Osteocyte (in vitro differentiated cells): ENCODE measurements at regions not wholly inside any gene's neighbourhood (a gene's known extent, or its start where the extent isn't known, plus 50 kb on each side); places are given as distances from the start of the nearest gene placed in this dataset.

Experiments used
- DNase-seq: peaks from one replicate; pipeline ENCODE4 v3.0.0; 2021; ENCODE audit warnings: mixed read lengths; ENCODE audit not compliant: unreplicated experiment; ENCODE audit errors: extremely low spot score
- H3K27ac Mint-ChIP-seq: one replicate; pipeline ENCODE4 v1.8.0; 2021; ENCODE audit warnings: mild to moderate bottlenecking, mixed read lengths; ENCODE audit not compliant: unreplicated experiment
- H3K27me3 Mint-ChIP-seq: one replicate; pipeline ENCODE4 v1.8.0; 2021; ENCODE audit warnings: mixed read lengths; ENCODE audit not compliant: unreplicated experiment
- H3K36me3 Mint-ChIP-seq: one replicate; pipeline ENCODE4 v1.8.0; 2021; ENCODE audit warnings: mixed read lengths; ENCODE audit not compliant: unreplicated experiment
- H3K4me1 Mint-ChIP-seq: one replicate; pipeline ENCODE4 v1.8.0; 2021; ENCODE audit warnings: mixed read lengths; ENCODE audit not compliant: unreplicated experiment
- H3K4me3 Mint-ChIP-seq: one replicate; pipeline ENCODE4 v1.8.0; 2021; ENCODE audit warnings: mild to moderate bottlenecking, moderate library complexity, mixed read lengths; ENCODE audit not compliant: unreplicated experiment
- H3K9me3 Mint-ChIP-seq: one replicate; pipeline ENCODE4 v1.8.0; 2021; ENCODE audit warnings: mixed read lengths; ENCODE audit not compliant: unreplicated experiment
- TF ChIP-seq, protein P1 (sequence below): fragments of 200-600 bp; sonication (generic); IDR thresholded peaks from 2 replicates; pipeline ENCODE4 v1.5.0; 2021; ENCODE audit warnings: antibody characterized with exemption, mild to moderate bottlenecking, moderate library complexity

DNA sequence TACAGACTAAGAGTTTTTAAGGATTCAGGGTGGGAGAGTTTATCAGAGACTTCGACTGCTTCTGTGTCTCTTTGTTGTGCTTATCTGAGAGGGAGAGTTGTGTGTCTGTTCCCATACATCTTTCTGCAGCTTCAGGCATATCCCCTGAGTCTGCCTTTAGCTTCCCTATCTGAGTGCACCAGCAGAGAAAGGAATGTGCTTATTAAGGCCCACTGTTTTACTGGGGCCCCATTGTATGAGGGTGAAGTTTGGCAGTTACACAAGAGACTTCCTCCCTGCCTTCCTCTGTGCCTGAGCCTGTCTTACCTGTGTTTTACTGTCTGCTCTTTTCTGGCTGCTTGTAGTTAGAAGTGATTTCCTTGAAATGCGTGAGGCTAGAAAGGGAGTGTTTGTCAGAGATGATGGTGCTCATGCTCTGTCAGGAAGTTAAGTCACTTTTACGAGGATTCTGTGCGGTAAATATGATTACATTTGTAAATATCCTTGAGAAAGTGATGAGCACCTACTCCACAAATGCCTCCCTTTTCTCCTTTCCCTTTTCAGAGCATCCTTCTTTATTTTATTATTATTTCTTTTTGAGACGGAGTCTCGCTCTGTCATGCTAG, 1228.9 kb upstream of the MIR17HG start:
- Mint-ChIP-seq H3K4me3 (no peak overlapping the region), H3K27me3 (no peaks in the 10 kb centered on the region), H3K4me1 (no peaks in the 10 kb centered on the region), H3K9me3 (no peaks in the 10 kb centered on the region), H3K27ac (no peak overlapping the region), H3K36me3 (no peaks in the 10 kb centered on the region)
- DNase-seq: no peak
- TF ChIP-seq, protein P1, sequence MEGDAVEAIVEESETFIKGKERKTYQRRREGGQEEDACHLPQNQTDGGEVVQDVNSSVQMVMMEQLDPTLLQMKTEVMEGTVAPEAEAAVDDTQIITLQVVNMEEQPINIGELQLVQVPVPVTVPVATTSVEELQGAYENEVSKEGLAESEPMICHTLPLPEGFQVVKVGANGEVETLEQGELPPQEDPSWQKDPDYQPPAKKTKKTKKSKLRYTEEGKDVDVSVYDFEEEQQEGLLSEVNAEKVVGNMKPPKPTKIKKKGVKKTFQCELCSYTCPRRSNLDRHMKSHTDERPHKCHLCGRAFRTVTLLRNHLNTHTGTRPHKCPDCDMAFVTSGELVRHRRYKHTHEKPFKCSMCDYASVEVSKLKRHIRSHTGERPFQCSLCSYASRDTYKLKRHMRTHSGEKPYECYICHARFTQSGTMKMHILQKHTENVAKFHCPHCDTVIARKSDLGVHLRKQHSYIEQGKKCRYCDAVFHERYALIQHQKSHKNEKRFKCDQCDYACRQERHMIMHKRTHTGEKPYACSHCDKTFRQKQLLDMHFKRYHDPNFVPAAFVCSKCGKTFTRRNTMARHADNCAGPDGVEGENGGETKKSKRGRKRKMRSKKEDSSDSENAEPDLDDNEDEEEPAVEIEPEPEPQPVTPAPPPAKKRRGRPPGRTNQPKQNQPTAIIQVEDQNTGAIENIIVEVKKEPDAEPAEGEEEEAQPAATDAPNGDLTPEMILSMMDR: no peak

DNA sequence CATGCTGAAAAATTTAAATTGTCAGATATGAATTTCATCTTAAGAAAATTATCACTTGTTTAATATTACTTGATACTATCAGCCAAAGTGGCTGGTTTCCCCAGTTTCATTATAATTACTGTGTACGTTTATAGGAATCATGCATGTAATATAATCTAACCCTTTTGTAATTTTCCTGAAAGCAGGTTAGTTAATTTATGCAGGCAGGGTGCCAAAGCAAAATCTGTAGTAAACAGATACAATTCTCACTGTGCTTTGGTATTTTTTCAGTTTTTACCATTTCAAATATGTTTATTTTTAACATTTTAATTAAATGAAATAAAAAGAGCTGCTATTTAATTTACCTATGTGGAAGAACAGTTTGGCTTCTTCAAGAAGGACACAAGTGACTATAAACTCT, 1227.5 kb upstream of the MIR17HG start:
- H3K27ac Mint-ChIP-seq: no peak overlapping the region
- peaks cover 2% of the 10 kb centered on the region for H3K27me3 Mint-ChIP-seq
- no peaks in the 10 kb centered on the region for H3K4me1 Mint-ChIP-seq
- TF ChIP-seq, protein P1: no peak
- no peak for DNase-seq
- H3K4me3 Mint-ChIP-seq: no peak overlapping the region
- no peaks in the 10 kb centered on the region for H3K9me3 Mint-ChIP-seq
- H3K36me3 Mint-ChIP-seq: no peaks in the 10 kb centered on the region

DNA sequence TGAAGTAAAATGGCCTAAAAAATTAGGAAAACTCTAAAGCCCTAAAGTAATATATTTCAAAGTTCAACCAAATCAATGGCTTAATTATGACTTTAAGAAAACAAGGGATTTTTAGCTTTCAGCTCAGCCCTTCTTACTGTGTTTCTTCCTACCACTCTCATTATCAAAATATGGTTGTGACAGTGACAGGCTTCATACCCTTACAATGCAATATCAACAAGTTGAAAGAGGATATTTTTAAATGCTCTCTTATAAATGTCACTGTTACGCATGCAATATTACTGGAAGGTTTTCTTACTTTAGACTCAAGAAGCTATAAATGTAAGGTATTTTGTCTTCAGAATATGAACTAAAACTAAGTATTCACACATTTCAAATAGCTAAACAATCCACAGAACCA, 1225.7 kb upstream of the MIR17HG start:
- Mint-ChIP-seq H3K36me3 (no peaks in the 10 kb centered on the region), H3K27me3 (peaks cover 2% of the 10 kb centered on the region), H3K4me3 (no peak overlapping the region), H3K4me1 (no peaks in the 10 kb centered on the region), H3K9me3 (no peaks in the 10 kb centered on the region), H3K27ac (no peak overlapping the region)
- no peak for DNase-seq
- TF ChIP-seq, protein P1: no peak

DNA sequence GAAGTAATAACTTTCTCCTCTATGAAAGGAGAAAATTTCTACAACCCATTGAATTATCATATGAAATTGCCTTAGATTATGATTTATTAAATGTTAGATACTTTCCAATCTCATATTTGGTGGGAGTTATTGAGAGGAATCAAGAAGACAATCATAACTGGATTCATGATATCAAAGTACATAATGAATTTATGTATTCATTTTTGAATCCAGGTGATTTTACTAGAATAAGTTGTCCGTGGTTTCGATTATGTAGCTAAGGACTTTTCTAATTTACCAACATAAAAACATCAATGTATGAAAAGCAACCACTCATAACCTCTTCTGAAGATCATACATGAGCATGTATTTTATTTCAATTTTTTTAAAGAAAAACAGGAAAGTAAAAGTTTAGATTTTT, 1225.0 kb upstream of the MIR17HG start:
- H3K9me3 Mint-ChIP-seq: no peaks in the 10 kb centered on the region
- no peak for DNase-seq
- H3K27me3 Mint-ChIP-seq: peaks cover 2% of the 10 kb centered on the region
- no peak overlapping the region for H3K4me3 Mint-ChIP-seq
- no peaks in the 10 kb centered on the region for H3K36me3 Mint-ChIP-seq
- no peak overlapping the region for H3K27ac Mint-ChIP-seq
- no peaks in the 10 kb centered on the region for H3K4me1 Mint-ChIP-seq
- TF ChIP-seq, protein P1: no peak

DNA sequence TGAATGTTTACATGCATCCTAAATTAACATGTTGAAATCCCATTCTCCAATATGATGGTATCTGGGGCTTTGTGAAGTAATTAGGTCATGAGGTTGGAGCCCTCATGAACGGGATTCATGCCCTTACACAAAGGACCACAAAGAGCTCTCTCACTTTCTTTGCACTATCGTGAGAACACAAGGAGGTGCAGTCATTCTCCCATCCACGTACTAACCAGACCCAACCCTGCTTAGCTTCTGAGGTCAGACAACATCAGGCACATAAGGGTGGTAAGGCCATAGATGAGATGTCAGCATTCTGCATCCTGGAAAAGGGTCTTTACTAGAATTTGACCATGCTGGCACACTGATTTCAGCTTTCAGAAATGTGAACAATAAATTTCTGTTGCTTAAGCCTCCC, 1211.9 kb upstream of the MIR17HG start:
- Mint-ChIP-seq H3K4me1 (no peaks in the 10 kb centered on the region), H3K4me3 (no peak overlapping the region), H3K27ac (no peak overlapping the region), H3K9me3 (peaks cover 5% of the 10 kb centered on the region), H3K27me3 (peaks cover 4% of the 10 kb centered on the region), H3K36me3 (no peaks in the 10 kb centered on the region)
- DNase-seq: no peak
- TF ChIP-seq, protein P1: no peak
